IMR-90 (cell line): ENCODE measurements at regions not wholly inside any gene's neighbourhood (a gene's known extent, or its start where the extent isn't known, plus 50 kb on each side); places are given as distances from the start of the nearest gene placed in this dataset.

Experiments used
- ATAC-seq: fragments of 200-7000 bp; cut with Tn5 transposase; 2 replicates; pipeline ENCODE4 v1.9.1; 2020; ENCODE audit warnings: low read depth, mild to moderate bottlenecking, moderate library complexity
- BruUV-seq: library from RNA; stranded (reverse); fragments of 400-500 nt; replicated peaks from 2 replicates; lab custom pipeline; 2021; lab: Mats Ljungman, UMichigan
- CTCF ChIA-PET: fragments of 300-600 bp; formaldehyde crosslinking; extraction: SDS; loops from one replicate; lab custom pipeline; 2021; ENCODE audit warnings: antibody characterized with exemption; lab: Yijun Ruan, JAX
- POLR2A ChIA-PET: fragments of 300-600 bp; sonication (Branson Sonifier 250); formaldehyde crosslinking; loops from one replicate; lab custom pipeline; 2022; ENCODE audit warnings: antibody characterized with exemption; ENCODE audit not compliant: unreplicated experiment; lab: Charles Lee
- DNase-seq: peaks from one replicate; pipeline ENCODE4 v3.0.0; 2013
- H2AFZ ChIP-seq: replicated peaks from 2 replicates; pipeline ENCODE3; 2013; ENCODE audit warnings: low read length, mild to moderate bottlenecking; ENCODE audit not compliant: poor library complexity
- H2AK5ac ChIP-seq: 2 replicates; pipeline ENCODE4 v1.6.1; 2013; ENCODE audit warnings: low read depth, low read length, inconsistent platforms
- H2AK9ac ChIP-seq: replicated peaks from 2 replicates; pipeline ENCODE3; 2013; ENCODE audit warnings: mild to moderate bottlenecking, low read depth, low read length, moderate library complexity; ENCODE audit not compliant: poor library complexity
- H2BK120ac ChIP-seq: 2 replicates; pipeline ENCODE4 v1.6.1; 2013; ENCODE audit warnings: low read depth, low read length, inconsistent platforms
- H2BK15ac ChIP-seq: 3 replicates; pipeline ENCODE4 v1.6.1; 2013; ENCODE audit warnings: low read depth, low read length, inconsistent platforms
- H2BK20ac ChIP-seq: 2 replicates; pipeline ENCODE4 v1.6.1; 2013; ENCODE audit warnings: low read depth, mild to moderate bottlenecking, inconsistent platforms, low read length, moderate library complexity
- H2BK5ac ChIP-seq: 2 replicates; pipeline ENCODE4 v1.6.1; 2013; ENCODE audit warnings: mild to moderate bottlenecking, low read depth, low read length, inconsistent platforms; ENCODE audit not compliant: poor library complexity, severe bottlenecking
- H3K14ac ChIP-seq: replicated peaks from 2 replicates; pipeline ENCODE4 v1.6.1; 2013; ENCODE audit warnings: low read depth, low read length, inconsistent platforms
- H3K18ac ChIP-seq: 2 replicates; pipeline ENCODE4 v1.6.1; 2013; ENCODE audit warnings: low read depth, low read length, control low read depth
- H3K23ac ChIP-seq: 2 replicates; pipeline ENCODE4 v1.6.1; 2013; ENCODE audit warnings: low read depth, low read length, inconsistent platforms
- H3K27ac ChIP-seq: 2 replicates; pipeline ENCODE4 v1.5.1; 2013; ENCODE audit warnings: mild to moderate bottlenecking, control low read depth, low read length; ENCODE audit not compliant: insufficient read depth
- H3K27me3 ChIP-seq: 2 replicates; pipeline ENCODE4 v1.6.1; 2013; ENCODE audit warnings: low read length; ENCODE audit not compliant: control insufficient read depth, insufficient read depth
- H3K36me3 ChIP-seq: 2 replicates; pipeline ENCODE4 v1.6.1; 2013; ENCODE audit warnings: low read length, mixed read lengths; ENCODE audit not compliant: control insufficient read depth, insufficient read depth
- H3K4ac ChIP-seq: 2 replicates; pipeline ENCODE4 v1.6.1; 2013; ENCODE audit warnings: low read depth, low read length, inconsistent platforms
- H3K4me1 ChIP-seq: 2 replicates; pipeline ENCODE4 v1.6.1; 2013; ENCODE audit warnings: low read length, mixed read lengths; ENCODE audit not compliant: control insufficient read depth, insufficient read depth
- H3K4me2 ChIP-seq: 2 replicates; pipeline ENCODE4 v1.6.1; 2013; ENCODE audit warnings: low read depth, mild to moderate bottlenecking, control low read depth, low read length, moderate library complexity
- H3K4me3 ChIP-seq: 2 replicates; pipeline ENCODE4 v1.5.1; 2013; ENCODE audit warnings: low read depth, mild to moderate bottlenecking, control low read depth, low read length, moderate library complexity; ENCODE audit not compliant: insufficient read depth
- H3K56ac ChIP-seq: 2 replicates; pipeline ENCODE4 v1.6.1; 2013; ENCODE audit warnings: low read length, inconsistent platforms; ENCODE audit not compliant: insufficient read depth; ENCODE audit errors: extremely low read depth
- H3K79me1 ChIP-seq, 2 experiments: 2 replicates each; pipeline ENCODE4 v1.6.1; 2013; ENCODE audit warnings: low read length in 2 of 2, inconsistent platforms in 1 of 2, low read depth in 1 of 2
- H3K9ac ChIP-seq: 2 replicates; pipeline ENCODE4 v1.6.1; 2013; ENCODE audit warnings: low read depth, low read length, control low read depth
- H3K9me1 ChIP-seq: 2 replicates; pipeline ENCODE4 v1.6.1; 2013; ENCODE audit warnings: low read length, inconsistent platforms; ENCODE audit not compliant: insufficient read depth
- H3K9me3 ChIP-seq: 2 replicates; pipeline ENCODE4 v1.6.1; 2013; ENCODE audit warnings: low read length; ENCODE audit not compliant: control insufficient read depth, insufficient read depth
- H4K20me1 ChIP-seq: 2 replicates; pipeline ENCODE4 v1.6.1; 2013; ENCODE audit warnings: low read length, inconsistent platforms; ENCODE audit not compliant: insufficient read depth
- H4K5ac ChIP-seq: 2 replicates; pipeline ENCODE4 v1.6.1; 2013; ENCODE audit warnings: mild to moderate bottlenecking, low read depth, low read length, control low read depth
- H4K8ac ChIP-seq, 2 experiments: 2 replicates each; pipeline ENCODE4 v1.6.1; 2013; ENCODE audit warnings: low read depth in 2 of 2, low read length in 2 of 2, control low read depth in 1 of 2, inconsistent platforms in 1 of 2
- H4K91ac ChIP-seq: 2 replicates; pipeline ENCODE4 v1.6.1; 2013; ENCODE audit warnings: low read depth, low read length, inconsistent platforms; ENCODE audit not compliant: insufficient read depth
- BHLHE40 ChIP-seq: fragments of 150-350 bp; IDR thresholded peaks from 2 replicates; pipeline ENCODE4 v1.6.1; 2016; ENCODE audit warnings: mild to moderate bottlenecking, low read depth, low read length
- CEBPB ChIP-seq: IDR thresholded peaks from 2 replicates; pipeline ENCODE4 v1.6.1; 2012; ENCODE audit warnings: low read depth, low read length, improper control_type of control experiment
- CTCF ChIP-seq: conservative IDR thresholded peaks from 2 replicates; pipeline ENCODE4 v1.5.1; 2012; ENCODE audit warnings: mild to moderate bottlenecking, low read depth, low read length, improper control_type of control experiment
- MAFK ChIP-seq: IDR thresholded peaks from 2 replicates; pipeline ENCODE4 v1.6.1; 2012; ENCODE audit warnings: low read depth, low read length, improper control_type of control experiment
- MAZ ChIP-seq: IDR thresholded peaks from 2 replicates; pipeline ENCODE4 v1.6.1; 2012; ENCODE audit warnings: low read depth, mild to moderate bottlenecking, low read length, improper control_type of control experiment, moderate library complexity, borderline replicate concordance
- MXI1 ChIP-seq: IDR thresholded peaks from 2 replicates; pipeline ENCODE4 v1.6.1; 2012; ENCODE audit warnings: low read depth, mild to moderate bottlenecking, low read length, moderate library complexity, borderline replicate concordance
- NFE2L2 ChIP-seq: fragments of 150-350 bp; IDR thresholded peaks from 2 replicates; pipeline ENCODE4 v1.6.1; 2016; ENCODE audit warnings: low read depth, mild to moderate bottlenecking, low read length
- RAD21 ChIP-seq: IDR thresholded peaks from 2 replicates; pipeline ENCODE4 v1.6.1; 2012; ENCODE audit warnings: low read length, improper control_type of control experiment
- RCOR1 ChIP-seq: IDR thresholded peaks from 2 replicates; pipeline ENCODE4 v1.6.1; 2012; ENCODE audit warnings: mild to moderate bottlenecking, low read length, improper control_type of control experiment; ENCODE audit not compliant: insufficient replicate concordance
- RFX5 ChIP-seq: IDR thresholded peaks from 2 replicates; pipeline ENCODE4 v1.8.0; 2012; ENCODE audit warnings: low read depth, mild to moderate bottlenecking, low read length, moderate library complexity
- SMC3 ChIP-seq: fragments of 150-350 bp; IDR thresholded peaks from 2 replicates; pipeline ENCODE4 v1.6.1; 2016; ENCODE audit warnings: low read depth, mild to moderate bottlenecking, antibody characterized with exemption, low read length, moderate library complexity
- whole genome bisulfite sequencing, 2 experiments: methylation state at CpG; one replicate each; pipeline versions ENCODE4 v1.1.5 to v1.1.7; 2013; ENCODE audit warnings: missing lambda C conversion rate in 2 of 2; ENCODE audit not compliant: insufficient read length in 1 of 2; ENCODE audit errors: extremely low coverage in 2 of 2; 5-methylcytosine and 5-hydroxymethylcytosine counted together
- dilution Hi-C: fragments of 300-500 bp; cut with HindIII; formaldehyde crosslinking; loops from one replicate; pipeline ENCODE4 v1.14.3; 2018; ENCODE audit warnings: low sequenced_read_pairs; ENCODE audit not compliant: unreplicated experiment
- in situ Hi-C: fragments of 300-500 bp; cut with MboI; formaldehyde crosslinking; loops from 3 replicates; pipeline ENCODE4 v1.14.3; 2019; ENCODE audit warnings: low sequenced_read_pairs, inconsistent platforms, mixed read lengths
- intact Hi-C: fragments of 100-400 bp; cut with micrococcal nuclease; formaldehyde crosslinking; loops from 2 replicates; pipeline ENCODE4 v1.10.0; 2022

GRCh38 chr17:55572139-55572538 is 60.9 kb upstream of the SMIM36 start:
- dilution Hi-C loops (no loop called here), intact Hi-C loops (no loop called here), in situ Hi-C loops (no loop called here)
- no CpG with 5 or more reads among the region's 4 CpGs for WGBS, 2 experiments
- H3K18ac ChIP-seq, result no peak overlapping the region
- no peak overlapping the region for H3K4me2 ChIP-seq
- H3K27me3 ChIP-seq, result no peaks in the 10 kb centered on the region
- peaks cover 9% of the 10 kb centered on the region for H3K4me1 ChIP-seq
- H4K5ac ChIP-seq, result no peak overlapping the region
- no peaks in the 10 kb centered on the region for H3K36me3 ChIP-seq
- no peak overlapping the region for H4K8ac ChIP-seq
- H3K9me1 ChIP-seq, result peaks cover 5% of the 10 kb centered on the region; the same call in 1 of the 2 replicates
- H2BK15ac ChIP-seq, result no peak overlapping the region
- no peaks in the 10 kb centered on the region for H3K9me3 ChIP-seq
- no peak overlapping the region for H3K56ac ChIP-seq
- BruUV-seq, result no TSS peak
- TF ChIP-seq NFE2L2 (no peak), SMC3 (no peak), MAZ (no peak), RAD21 (no peak), CEBPB (no peak), MXI1 (no peak), RFX5 (no peak), BHLHE40 (no peak), MAFK (no peak), RCOR1 (no peak), CTCF (no peak)
- no peak overlapping the region for H2BK5ac ChIP-seq
- H2AFZ ChIP-seq, result no peak overlapping the region
- H2AK9ac ChIP-seq, result no peak overlapping the region
- no peak overlapping the region for H4K91ac ChIP-seq
- no peak for DNase-seq
- H2BK20ac ChIP-seq, result no peak overlapping the region
- H2BK120ac ChIP-seq, result no peak overlapping the region
- POLR2A ChIA-PET, result no interaction called here
- H3K4ac ChIP-seq, result no peak overlapping the region
- no peak for ATAC-seq
- no peak overlapping the region for H3K9ac ChIP-seq
- H2AK5ac ChIP-seq, result no peak overlapping the region
- no peaks in the 10 kb centered on the region for H3K79me1 ChIP-seq
- H3K4me3 ChIP-seq, result no peak overlapping the region
- H3K27ac ChIP-seq, result no peak overlapping the region
- no peaks in the 10 kb centered on the region for H4K20me1 ChIP-seq
- no peak overlapping the region for H3K14ac ChIP-seq
- CTCF ChIA-PET, result interaction anchor here (0.6 kb wide), 1 partner anchor 137 kb away, joined by 3 read pairs; no protein-coding TSS in a partner anchor
- no peak overlapping the region for H3K23ac ChIP-seq
